ENCODE measurements at regions not wholly inside any gene's neighbourhood (a gene's known extent, or its start where the extent isn't known, plus 50 kb on each side); places are given as distances from the start of the nearest gene placed in this dataset.

GRCh38 chr14:30234966-30235365 is 307.3 kb upstream of the PRKD1 start:
- DNase-seq (ENCODE audit: unreplicated experiment), result no peak
- TF ChIP-seq CTCF (IDR thresholded peaks at IDR 0.05; ENCODE audit: unreplicated experiment), result no peak
- CTCF ChIA-PET, result interaction anchor here (1.0 kb wide), 1 partner anchor 20 kb away, joined by 5 read pairs; no protein-coding TSS in a partner anchor
- peaks cover 4% of the 10 kb centered on the region for H3K4me1 Mint-ChIP-seq (ENCODE audit: insufficient read depth, unreplicated experiment)
- H3K9me3 Mint-ChIP-seq (ENCODE audit: unreplicated experiment), result no peaks in the 10 kb centered on the region
- BruUV-seq (replicated peaks), result no TSS peak
- H3K27ac Mint-ChIP-seq (ENCODE audit: low read depth, unreplicated experiment), result no peak overlapping the region
- no peak overlapping the region for H3K4me3 Mint-ChIP-seq (ENCODE audit: unreplicated experiment)
- intact Hi-C loops (cut with micrococcal nuclease), result no loop called here
- no peaks in the 10 kb centered on the region for H3K27me3 Mint-ChIP-seq (ENCODE audit: insufficient read depth, unreplicated experiment)
- POLR2A ChIA-PET, result no interaction called here
- no peaks in the 10 kb centered on the region for H3K36me3 Mint-ChIP-seq (ENCODE audit: insufficient read depth, unreplicated experiment)

GRCh38 chr14:30235485-30235884 is 307.8 kb upstream of the PRKD1 start:
- H3K4me3 Mint-ChIP-seq (ENCODE audit: unreplicated experiment), result no peak overlapping the region
- no peak overlapping the region for H3K27ac Mint-ChIP-seq (ENCODE audit: low read depth, unreplicated experiment)
- CTCF ChIA-PET, result interaction anchor here (1.0 kb wide), 1 partner anchor 21 kb away, joined by 5 read pairs; no protein-coding TSS in a partner anchor
- no peak for DNase-seq (ENCODE audit: unreplicated experiment)
- BruUV-seq (replicated peaks), result no TSS peak
- H3K4me1 Mint-ChIP-seq (ENCODE audit: insufficient read depth, unreplicated experiment), result peaks cover 6% of the 10 kb centered on the region
- H3K9me3 Mint-ChIP-seq (ENCODE audit: unreplicated experiment), result no peaks in the 10 kb centered on the region
- no peaks in the 10 kb centered on the region for H3K27me3 Mint-ChIP-seq (ENCODE audit: insufficient read depth, unreplicated experiment)
- intact Hi-C loops (cut with micrococcal nuclease), result no loop called here
- no peaks in the 10 kb centered on the region for H3K36me3 Mint-ChIP-seq (ENCODE audit: insufficient read depth, unreplicated experiment)
- no peak for TF ChIP-seq CTCF (IDR thresholded peaks at IDR 0.05; ENCODE audit: unreplicated experiment)
- POLR2A ChIA-PET, result no interaction called here

- H3K4me3 Mint-ChIP-seq (ENCODE audit: unreplicated experiment), result no peak overlapping the region
- CTCF ChIA-PET, result interaction anchor here (0.5 kb wide), 1 partner anchor 147 kb away, joined by 3 read pairs; no protein-coding TSS in a partner anchor
- no peaks in the 10 kb centered on the region for H3K27me3 Mint-ChIP-seq (ENCODE audit: insufficient read depth, unreplicated experiment)
- BruUV-seq (replicated peaks), result no TSS peak
- no peaks in the 10 kb centered on the region for H3K9me3 Mint-ChIP-seq (ENCODE audit: unreplicated experiment)
- peaks cover 8% of the 10 kb centered on the region for H3K4me1 Mint-ChIP-seq (ENCODE audit: insufficient read depth, unreplicated experiment)
- DNase-seq (ENCODE audit: unreplicated experiment), result no peak
- TF ChIP-seq CTCF (IDR thresholded peaks at IDR 0.05; ENCODE audit: unreplicated experiment), result no peak
- H3K36me3 Mint-ChIP-seq (ENCODE audit: insufficient read depth, unreplicated experiment), result peaks cover 7% of the 10 kb centered on the region
- intact Hi-C loops (cut with micrococcal nuclease), result no loop called here
- POLR2A ChIA-PET, result interaction anchor here (1.2 to 2.8 kb wide), 2 partner anchors 15 to 18 kb away, joined by 3 to 10 read pairs; no protein-coding TSS in a partner anchor
- no peak overlapping the region for H3K27ac Mint-ChIP-seq (ENCODE audit: low read depth, unreplicated experiment)
These were observed 311.3 kb upstream of the PRKD1 start for GRCh38 chr14:30238936-30239335.

- no TSS peak for BruUV-seq (replicated peaks)
- Mint-ChIP-seq H3K9me3 (ENCODE audit: unreplicated experiment) (no peaks in the 10 kb centered on the region), H3K27me3 (ENCODE audit: insufficient read depth, unreplicated experiment) (no peaks in the 10 kb centered on the region), H3K36me3 (ENCODE audit: insufficient read depth, unreplicated experiment) (peaks cover 7% of the 10 kb centered on the region), H3K4me3 (ENCODE audit: unreplicated experiment) (no peak overlapping the region), H3K27ac (ENCODE audit: low read depth, unreplicated experiment) (no peak overlapping the region), H3K4me1 (ENCODE audit: insufficient read depth, unreplicated experiment) (peaks cover 16% of the 10 kb centered on the region)
- POLR2A ChIA-PET, result interaction anchor here (2.8 kb wide), 1 partner anchor 16 kb away, joined by 10 read pairs; no protein-coding TSS in a partner anchor
- intact Hi-C loops (cut with micrococcal nuclease), result no loop called here
- DNase-seq (ENCODE audit: unreplicated experiment), result no peak
- no peak for TF ChIP-seq CTCF (IDR thresholded peaks at IDR 0.05; ENCODE audit: unreplicated experiment)
- CTCF ChIA-PET, result interaction anchor here (0.6 kb wide), 1 partner anchor 27 kb away, joined by 4 read pairs; no protein-coding TSS in a partner anchor
These were observed 312.4 kb upstream of the PRKD1 start for GRCh38 chr14:30240018-30240417.
